SU-DHL-6 (cell line): ENCODE measurements at regions not wholly inside any gene's neighbourhood (a gene's known extent, or its start where the extent isn't known, plus 50 kb on each side); places are given as distances from the start of the nearest gene placed in this dataset.

Source experiments
- CTCF ChIP-seq: fragments of 200-600 bp; sonication (generic); IDR thresholded peaks from one replicate; pipeline ENCODE4 v1.5.1; 2017; ENCODE audit warnings: antibody characterized with exemption, mild to moderate bottlenecking, low read length, moderate library complexity; ENCODE audit not compliant: insufficient read depth, poor library complexity, severe bottlenecking
- EZH2phosphoT487 ChIP-seq: fragments of 200-600 bp; sonication (generic), shearing (Covaris generic); conservative IDR thresholded peaks from 2 replicates; pipeline ENCODE4 v1.6.1; 2018; ENCODE audit warnings: mild to moderate bottlenecking, antibody characterized with exemption, low read length, moderate library complexity, mixed read lengths

GRCh38 chr9:31639451-31639850 lies 745.0 kb upstream of the ACO1 start:
- TF ChIP-seq CTCF, result no peak
- no peak for TF ChIP-seq EZH2phosphoT487
